Ishikawa (cell line): ENCODE measurements at regions not wholly inside any gene's neighbourhood (a gene's known extent, or its start where the extent isn't known, plus 50 kb on each side); places are given as distances from the start of the nearest gene placed in this dataset.

Source experiments
- CEBPB ChIP-seq: IDR thresholded peaks from 2 replicates; pipeline ENCODE4 v1.6.1; 2012
- CREB1 ChIP-seq: IDR thresholded peaks from 2 replicates; pipeline ENCODE4 v1.6.1; 2012; ENCODE audit warnings: low read depth
- EGR1 ChIP-seq: IDR thresholded peaks from 2 replicates; pipeline ENCODE4 v1.6.1; 2012
- EP300 ChIP-seq: IDR thresholded peaks from 2 replicates; pipeline ENCODE4 v1.6.1; 2012; ENCODE audit warnings: borderline replicate concordance
- FOXM1 ChIP-seq: IDR thresholded peaks from 2 replicates; pipeline ENCODE4 v1.6.1; 2012; ENCODE audit warnings: low read depth, borderline replicate concordance
- NFIC ChIP-seq: IDR thresholded peaks from 2 replicates; pipeline ENCODE4 v1.6.1; 2012
- RAD21 ChIP-seq: IDR thresholded peaks from 2 replicates; pipeline ENCODE4 v1.6.1; 2012; ENCODE audit warnings: low read depth
- TAF1 ChIP-seq: IDR thresholded peaks from 2 replicates; pipeline ENCODE4 v1.6.1; 2012; ENCODE audit warnings: low read depth, mild to moderate bottlenecking
- TCF12 ChIP-seq: IDR thresholded peaks from 2 replicates; pipeline ENCODE4 v1.6.1; 2012; ENCODE audit warnings: low read depth
- TEAD4 ChIP-seq: IDR thresholded peaks from 2 replicates; pipeline ENCODE4 v1.6.1; 2012
- YY1 ChIP-seq: IDR thresholded peaks from 2 replicates; pipeline ENCODE4 v1.6.1; 2012; ENCODE audit warnings: low read depth
- ZBTB7A ChIP-seq: IDR thresholded peaks from 2 replicates; pipeline ENCODE4 v1.6.1; 2012; ENCODE audit warnings: low read depth
- TF ChIP-seq, protein P1 (sequence below): IDR thresholded peaks from 2 replicates; pipeline ENCODE4 v1.6.1; 2012; ENCODE audit warnings: low read depth, mild to moderate bottlenecking
- TF ChIP-seq, protein P2 (sequence below): IDR thresholded peaks from 2 replicates; pipeline ENCODE4 v1.6.1; 2012
- TF ChIP-seq, protein P3 (sequence below): IDR thresholded peaks from 2 replicates; pipeline ENCODE4 v1.6.1; 2012

DNA sequence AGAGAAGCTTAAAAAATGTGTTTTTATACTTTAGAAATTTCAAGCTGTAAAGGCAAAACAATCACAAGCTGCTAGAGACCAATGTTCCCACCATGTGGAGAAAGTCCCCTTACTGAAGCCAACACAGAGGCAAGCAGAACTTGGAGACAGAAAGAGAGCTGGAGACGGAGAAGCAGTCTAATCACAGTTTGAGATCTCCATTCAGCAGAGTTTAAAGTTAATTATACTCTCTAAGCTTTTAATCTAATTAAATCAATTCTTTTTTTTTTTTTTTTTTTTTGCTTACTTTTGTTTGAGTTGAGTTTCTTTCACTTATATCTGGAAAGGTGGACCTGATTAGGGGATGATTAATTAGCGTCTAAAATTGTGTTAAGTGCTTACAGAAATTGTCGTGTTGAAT lies 1534.3 kb downstream of the MAT2B start:
- TF ChIP-seq RAD21 (no peak), NFIC (no peak), YY1 (no peak), EP300 (no peak), FOXM1 (no peak), CREB1 (no peak), CEBPB (no peak), EGR1 (no peak), ZBTB7A (no peak), TAF1 (no peak), TCF12 (no peak)
- TF ChIP-seq, protein P1, sequence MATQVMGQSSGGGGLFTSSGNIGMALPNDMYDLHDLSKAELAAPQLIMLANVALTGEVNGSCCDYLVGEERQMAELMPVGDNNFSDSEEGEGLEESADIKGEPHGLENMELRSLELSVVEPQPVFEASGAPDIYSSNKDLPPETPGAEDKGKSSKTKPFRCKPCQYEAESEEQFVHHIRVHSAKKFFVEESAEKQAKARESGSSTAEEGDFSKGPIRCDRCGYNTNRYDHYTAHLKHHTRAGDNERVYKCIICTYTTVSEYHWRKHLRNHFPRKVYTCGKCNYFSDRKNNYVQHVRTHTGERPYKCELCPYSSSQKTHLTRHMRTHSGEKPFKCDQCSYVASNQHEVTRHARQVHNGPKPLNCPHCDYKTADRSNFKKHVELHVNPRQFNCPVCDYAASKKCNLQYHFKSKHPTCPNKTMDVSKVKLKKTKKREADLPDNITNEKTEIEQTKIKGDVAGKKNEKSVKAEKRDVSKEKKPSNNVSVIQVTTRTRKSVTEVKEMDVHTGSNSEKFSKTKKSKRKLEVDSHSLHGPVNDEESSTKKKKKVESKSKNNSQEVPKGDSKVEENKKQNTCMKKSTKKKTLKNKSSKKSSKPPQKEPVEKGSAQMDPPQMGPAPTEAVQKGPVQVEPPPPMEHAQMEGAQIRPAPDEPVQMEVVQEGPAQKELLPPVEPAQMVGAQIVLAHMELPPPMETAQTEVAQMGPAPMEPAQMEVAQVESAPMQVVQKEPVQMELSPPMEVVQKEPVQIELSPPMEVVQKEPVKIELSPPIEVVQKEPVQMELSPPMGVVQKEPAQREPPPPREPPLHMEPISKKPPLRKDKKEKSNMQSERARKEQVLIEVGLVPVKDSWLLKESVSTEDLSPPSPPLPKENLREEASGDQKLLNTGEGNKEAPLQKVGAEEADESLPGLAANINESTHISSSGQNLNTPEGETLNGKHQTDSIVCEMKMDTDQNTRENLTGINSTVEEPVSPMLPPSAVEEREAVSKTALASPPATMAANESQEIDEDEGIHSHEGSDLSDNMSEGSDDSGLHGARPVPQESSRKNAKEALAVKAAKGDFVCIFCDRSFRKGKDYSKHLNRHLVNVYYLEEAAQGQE, result no peak
- TF ChIP-seq, protein P2, sequence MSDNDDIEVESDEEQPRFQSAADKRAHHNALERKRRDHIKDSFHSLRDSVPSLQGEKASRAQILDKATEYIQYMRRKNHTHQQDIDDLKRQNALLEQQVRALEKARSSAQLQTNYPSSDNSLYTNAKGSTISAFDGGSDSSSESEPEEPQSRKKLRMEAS, result no peak
- TF ChIP-seq, protein P3, sequence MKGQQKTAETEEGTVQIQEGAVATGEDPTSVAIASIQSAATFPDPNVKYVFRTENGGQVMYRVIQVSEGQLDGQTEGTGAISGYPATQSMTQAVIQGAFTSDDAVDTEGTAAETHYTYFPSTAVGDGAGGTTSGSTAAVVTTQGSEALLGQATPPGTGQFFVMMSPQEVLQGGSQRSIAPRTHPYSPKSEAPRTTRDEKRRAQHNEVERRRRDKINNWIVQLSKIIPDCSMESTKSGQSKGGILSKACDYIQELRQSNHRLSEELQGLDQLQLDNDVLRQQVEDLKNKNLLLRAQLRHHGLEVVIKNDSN, result no peak

DNA sequence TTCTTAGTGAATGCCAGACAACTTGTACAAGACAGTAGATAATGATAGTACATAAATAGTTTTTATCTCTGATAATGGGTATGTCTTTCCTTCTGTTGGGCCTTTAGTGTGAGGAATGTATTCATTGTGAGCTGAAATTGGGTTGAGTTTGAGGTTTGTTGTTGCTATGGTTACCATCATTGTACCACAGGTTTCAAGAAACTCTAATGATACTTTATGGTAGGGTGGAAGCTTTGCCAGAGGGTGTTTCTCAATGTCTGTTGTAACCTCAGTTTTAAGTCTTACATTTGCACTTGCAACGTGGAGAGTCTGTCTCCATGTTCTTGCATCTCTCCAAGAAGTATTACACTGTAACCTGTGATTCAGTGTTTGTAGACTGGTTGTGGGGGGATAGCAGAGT lies 1550.1 kb downstream of the MAT2B start:
- no peak for TF ChIP-seq FOXM1
- no peak for TF ChIP-seq TEAD4
- no peak for TF ChIP-seq TAF1
- TF ChIP-seq RAD21, result no peak
- TF ChIP-seq EGR1, result no peak
- TF ChIP-seq, protein P3, result no peak
- TF ChIP-seq CEBPB, result no peak

DNA sequence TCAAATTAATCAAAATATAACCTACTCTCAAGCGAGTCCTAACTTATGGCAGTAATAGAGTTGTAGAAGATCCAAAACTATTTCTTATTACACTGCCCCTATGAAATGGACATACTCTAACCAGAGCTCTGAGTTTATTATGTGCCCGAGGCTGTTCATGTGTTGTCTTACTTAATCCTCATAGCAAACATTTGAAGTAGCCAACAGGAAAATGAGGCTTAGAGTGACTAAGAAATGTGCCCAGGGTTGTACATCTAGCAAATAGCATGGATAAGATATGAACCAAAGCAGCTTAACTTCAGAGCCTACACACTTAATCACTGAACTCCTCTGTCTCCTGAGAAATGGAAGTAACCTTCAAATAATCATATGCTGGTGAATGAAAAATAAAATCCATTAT lies 1551.7 kb downstream of the MAT2B start:
- TF ChIP-seq FOXM1, result no peak
- no peak for TF ChIP-seq TCF12
- TF ChIP-seq TAF1, result no peak
- TF ChIP-seq TEAD4, result no peak
- TF ChIP-seq YY1, result no peak
- TF ChIP-seq, protein P1, result no peak
- TF ChIP-seq CREB1, result no peak
- no peak for TF ChIP-seq NFIC
- TF ChIP-seq, protein P3, result no peak
- TF ChIP-seq ZBTB7A, result no peak

DNA sequence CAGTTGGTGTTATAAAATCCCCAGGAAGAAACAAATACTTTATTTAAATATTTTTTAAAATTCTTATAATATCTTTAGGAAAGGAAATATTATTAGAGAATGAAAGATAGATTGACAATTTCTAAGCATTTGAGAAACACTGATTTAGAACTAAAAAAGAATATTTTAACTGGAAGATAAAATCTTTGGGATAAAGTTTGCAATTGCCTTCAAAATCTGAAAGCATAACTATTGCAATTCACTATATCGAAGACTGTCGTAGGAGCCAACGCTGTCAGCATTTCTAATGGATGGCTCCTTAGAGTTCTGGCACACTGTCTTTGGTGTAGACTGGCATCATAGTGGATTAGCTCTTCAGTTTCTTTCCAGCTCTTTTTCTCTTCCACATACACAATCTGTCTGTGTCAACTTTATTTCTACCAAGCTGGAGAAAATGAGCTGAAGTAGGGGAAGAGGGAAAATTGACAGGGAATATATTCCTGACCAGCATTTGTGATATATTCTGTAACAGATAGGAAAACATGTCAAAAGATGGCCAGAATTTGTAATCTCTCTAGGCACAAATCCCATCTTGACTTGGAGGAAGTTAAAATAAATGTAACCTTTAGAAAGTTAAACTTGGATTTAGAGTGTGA lies 1561.4 kb downstream of the MAT2B start:
- no peak for TF ChIP-seq CREB1
- TF ChIP-seq, protein P1, result no peak
- TF ChIP-seq TEAD4, result no peak
- no peak for TF ChIP-seq TAF1
- TF ChIP-seq EGR1, result no peak
- TF ChIP-seq EP300, result no peak
- TF ChIP-seq, protein P3, result no peak
- TF ChIP-seq, protein P2, result no peak
- no peak for TF ChIP-seq FOXM1
- no peak for TF ChIP-seq NFIC
- TF ChIP-seq YY1, result no peak
- TF ChIP-seq ZBTB7A, result no peak
- TF ChIP-seq TCF12, result no peak
- TF ChIP-seq CEBPB, result no peak
- TF ChIP-seq RAD21, result no peak
